Loucy (cell line): ENCODE measurements at regions not wholly inside any gene's neighbourhood (a gene's known extent, or its start where the extent isn't known, plus 50 kb on each side); places are given as distances from the start of the nearest gene placed in this dataset.

Experiments used
- H2AFZ ChIP-seq: fragments of 200-600 bp; sonication (generic); 2 replicates; pipeline ENCODE4 v1.6.0; 2016; ENCODE audit warnings: antibody characterized with exemption, mild to moderate bottlenecking, low read length, moderate library complexity
- H3F3A ChIP-seq: fragments of 200-600 bp; 2 replicates; pipeline ENCODE4 v1.6.0; 2016; ENCODE audit warnings: antibody characterized with exemption, low read depth, mild to moderate bottlenecking
- H3K27me3 ChIP-seq: fragments of 200-600 bp; sonication (generic); 2 replicates; pipeline ENCODE4 v1.6.1; 2014; ENCODE audit warnings: low read length, mild to moderate bottlenecking; ENCODE audit not compliant: insufficient read depth, poor library complexity, severe bottlenecking
- H3K36me3 ChIP-seq: fragments of 200-600 bp; sonication (generic); 2 replicates; pipeline ENCODE4 v1.6.1; 2016; ENCODE audit warnings: low read length; ENCODE audit not compliant: insufficient read depth
- H3K4me1 ChIP-seq: fragments of 200-600 bp; sonication (generic); 2 replicates; pipeline ENCODE4 v1.5.1; 2014; ENCODE audit warnings: low read length, mild to moderate bottlenecking; ENCODE audit not compliant: insufficient read depth, poor library complexity, severe bottlenecking
- H3K4me2 ChIP-seq: fragments of 200-600 bp; sonication (generic); 2 replicates; pipeline ENCODE4 v1.6.0; 2014; ENCODE audit warnings: antibody characterized with exemption, low read length, low read depth, mild to moderate bottlenecking; ENCODE audit not compliant: poor library complexity, severe bottlenecking
- H3K4me3 ChIP-seq: fragments of 200-600 bp; sonication (generic); 2 replicates; pipeline ENCODE4 v1.5.1; 2014; ENCODE audit warnings: low read length, mild to moderate bottlenecking, mixed read lengths; ENCODE audit not compliant: poor library complexity, severe bottlenecking
- H3K79me2 ChIP-seq: fragments of 200-600 bp; sonication (generic); 2 replicates; pipeline ENCODE4 v1.6.1; 2014; ENCODE audit warnings: low read length; ENCODE audit not compliant: insufficient read depth
- H3K9ac ChIP-seq: fragments of 200-600 bp; sonication (generic); 2 replicates; pipeline ENCODE4 v1.6.0; 2014; ENCODE audit warnings: mild to moderate bottlenecking, low read depth, low read length, moderate library complexity; ENCODE audit not compliant: poor library complexity, severe bottlenecking
- H3K9me2 ChIP-seq: fragments of 200-600 bp; sonication (generic); replicated peaks from 2 replicates; pipeline ENCODE4 v1.6.1; 2016; ENCODE audit warnings: low read depth, low read length, mixed read lengths
- H3K9me3 ChIP-seq: fragments of 200-600 bp; sonication (generic); 2 replicates; pipeline ENCODE4 v1.6.1; 2014; ENCODE audit warnings: mild to moderate bottlenecking, antibody characterized with exemption, low read length, low read depth; ENCODE audit not compliant: insufficient read depth
- H4K20me1 ChIP-seq: fragments of 200-600 bp; sonication (generic); 2 replicates; pipeline ENCODE4 v1.6.0; 2014; ENCODE audit warnings: antibody characterized with exemption, low read length, mild to moderate bottlenecking; ENCODE audit not compliant: insufficient read depth, poor library complexity, severe bottlenecking
- CTCF ChIP-seq: fragments of 200-600 bp; sonication (generic); conservative IDR thresholded peaks from 2 replicates; pipeline ENCODE4 v1.5.1; 2014; ENCODE audit warnings: mild to moderate bottlenecking, antibody characterized with exemption, low read length
- EZH2phosphoT487 ChIP-seq: fragments of 200-600 bp; IDR thresholded peaks from 2 replicates; pipeline ENCODE4 v1.6.1; 2018; ENCODE audit warnings: antibody characterized with exemption, mild to moderate bottlenecking, moderate library complexity, borderline replicate concordance

GRCh38 chr14:58749066-58749669, 111.4 kb downstream of the DACT1 start:
- Histone ChIP-seq H3K9me2 (no peaks in the 10 kb centered on the region), H3F3A (no peaks in the 10 kb centered on the region), H3K36me3 (no peaks in the 10 kb centered on the region), H2AFZ (peak overlapping the region; percentile 67; the same call in 1 of the 2 replicates), H3K27me3 (no peaks in the 10 kb centered on the region), H3K4me3 (peak overlapping the region; percentile 48), H4K20me1 (no peaks in the 10 kb centered on the region), H3K4me1 (peaks cover 5% of the 10 kb centered on the region), H3K9me3 (no peaks in the 10 kb centered on the region), H3K4me2 (peak overlapping the region; percentile 40), H3K9ac (no peak overlapping the region), H3K79me2 (no peaks in the 10 kb centered on the region)
- TF ChIP-seq EZH2phosphoT487: no peak
- TF ChIP-seq CTCF: no peak

- Histone ChIP-seq H2AFZ (peak overlapping the region; percentile 67; the same call in 1 of the 2 replicates), H3K9me2 (no peaks in the 10 kb centered on the region), H3K27me3 (no peaks in the 10 kb centered on the region), H3K4me1 (peaks cover 5% of the 10 kb centered on the region), H3F3A (no peaks in the 10 kb centered on the region), H3K79me2 (no peaks in the 10 kb centered on the region), H3K4me2 (no peak overlapping the region), H4K20me1 (no peaks in the 10 kb centered on the region), H3K36me3 (no peaks in the 10 kb centered on the region), H3K4me3 (no peak overlapping the region), H3K9me3 (no peaks in the 10 kb centered on the region), H3K9ac (no peak overlapping the region)
- no peak for TF ChIP-seq CTCF
- no peak for TF ChIP-seq EZH2phosphoT487
These were observed 112.8 kb downstream of the DACT1 start for GRCh38 chr14:58750321-58751269.

- Histone ChIP-seq H3K4me1 (peaks cover 5% of the 10 kb centered on the region), H4K20me1 (no peaks in the 10 kb centered on the region), H3K79me2 (no peaks in the 10 kb centered on the region), H3K9ac (no peak overlapping the region), H2AFZ (no peak overlapping the region), H3K27me3 (no peaks in the 10 kb centered on the region), H3K9me2 (no peaks in the 10 kb centered on the region), H3K9me3 (no peaks in the 10 kb centered on the region), H3K4me2 (no peak overlapping the region), H3K36me3 (no peaks in the 10 kb centered on the region), H3F3A (no peaks in the 10 kb centered on the region), H3K4me3 (no peak overlapping the region)
- TF ChIP-seq CTCF (no peak), EZH2phosphoT487 (no peak)
These were observed 114.0 kb downstream of the DACT1 start for GRCh38 chr14:58751788-58752187.
